SKM-1 treated with dmso at 0.1 percent for 144 hours (cell line): ENCODE measurements at regions not wholly inside any gene's neighbourhood (a gene's known extent, or its start where the extent isn't known, plus 50 kb on each side); places are given as distances from the start of the nearest gene placed in this dataset.

Experiments used
- DNase-seq: peaks from one replicate; lab custom pipeline; 2025; ENCODE audit not compliant: unreplicated experiment; lab: John Stamatoyannopoulos, UW

GRCh38 chr6:166010136-166010960 lies 157.3 kb downstream of the TBXT start:
- no peak for DNase-seq

- DNase-seq, result no peak
Measured at GRCh38 chr6:166009385-166010031, 158.1 kb downstream of the TBXT start.

GRCh38 chr6:166008441-166009369 lies 158.9 kb downstream of the TBXT start:
- DNase-seq, result no peak

- DNase-seq, result no peak
Measured at GRCh38 chr6:166007349-166008263, 160.0 kb downstream of the TBXT start.

- DNase-seq, result no peak
Measured at GRCh38 chr6:166006900-166007301, 160.8 kb downstream of the TBXT start.

GRCh38 chr6:166005944-166006899 lies 161.4 kb downstream of the TBXT start:
- no peak for DNase-seq

- DNase-seq, result no peak
Measured at GRCh38 chr6:166005401-166005943, 162.2 kb downstream of the TBXT start.

- DNase-seq, result no peak
Measured at GRCh38 chr6:166004876-166005275, 162.8 kb downstream of the TBXT start.

- no peak for DNase-seq
Measured at GRCh38 chr6:166004471-166004870, 163.2 kb downstream of the TBXT start.

GRCh38 chr6:166003569-166003968 lies 164.1 kb downstream of the TBXT start:
- DNase-seq, result no peak

GRCh38 chr6:166001359-166001758 lies 166.3 kb downstream of the TBXT start:
- no peak for DNase-seq

GRCh38 chr6:165999279-165999678 lies 168.4 kb downstream of the TBXT start:
- DNase-seq, result no peak

- no peak for DNase-seq
Measured at GRCh38 chr6:165998072-165998471, 169.6 kb downstream of the TBXT start.

- no peak for DNase-seq
Measured at GRCh38 chr6:165991341-165991740, 176.3 kb downstream of the TBXT start.

- no peak for DNase-seq
Measured at GRCh38 chr6:165990216-165990615, 177.4 kb downstream of the TBXT start.

- no peak for DNase-seq
Measured at GRCh38 chr6:165988757-165989456, 178.7 kb downstream of the TBXT start.

GRCh38 chr6:165988302-165988756 lies 179.3 kb downstream of the TBXT start:
- DNase-seq, result no peak
